Activated T-helper 17 cell treated with anti-CD3 and anti-CD28 coated beads, Interleukin-2, amount 50 U/mL, for 72 hours (primary cell): ENCODE measurements at regions not wholly inside any gene's neighbourhood (a gene's known extent, or its start where the extent isn't known, plus 50 kb on each side); places are given as distances from the start of the nearest gene placed in this dataset.

Source experiments
- ATAC-seq: fragments of 150-1000 bp; cut with Tn5 transposase; replicated peaks from 2 replicates; pipeline ENCODE4 v1.10.0; 2021; ENCODE audit warnings: mild to moderate bottlenecking, moderate library complexity
- H3K27ac Mint-ChIP-seq: one replicate; pipeline ENCODE4 v1.8.0; 2022; ENCODE audit warnings: mixed read lengths
- H3K27me3 Mint-ChIP-seq: one replicate; pipeline ENCODE4 v1.8.0; 2022; ENCODE audit warnings: mixed read lengths
- H3K36me3 Mint-ChIP-seq: one replicate; pipeline ENCODE4 v1.8.0; 2022; ENCODE audit warnings: low read depth, mild to moderate bottlenecking, mixed read lengths
- H3K4me1 Mint-ChIP-seq: one replicate; pipeline ENCODE4 v1.8.0; 2022; ENCODE audit warnings: mixed read lengths
- H3K4me3 Mint-ChIP-seq: one replicate; pipeline ENCODE4 v1.8.0; 2022; ENCODE audit warnings: mild to moderate bottlenecking, mixed read lengths
- H3K9me3 Mint-ChIP-seq: one replicate; pipeline ENCODE4 v1.8.0; 2022; ENCODE audit warnings: mixed read lengths

- Mint-ChIP-seq H3K27ac (no peak overlapping the region), H3K4me3 (no peak overlapping the region), H3K27me3 (no peaks in the 10 kb centered on the region), H3K9me3 (peaks cover 12% of the 10 kb centered on the region), H3K4me1 (no peaks in the 10 kb centered on the region), H3K36me3 (no peaks in the 10 kb centered on the region)
- no peak for ATAC-seq
Observed at GRCh38 chr15:97317163-97317562, 643.3 kb upstream of the ARRDC4 start.

- H3K9me3 Mint-ChIP-seq: peaks cover 9% of the 10 kb centered on the region
- H3K27ac Mint-ChIP-seq: no peak overlapping the region
- no peaks in the 10 kb centered on the region for H3K4me1 Mint-ChIP-seq
Observed at GRCh38 chr15:97319291-97319690, 641.2 kb upstream of the ARRDC4 start.

GRCh38 chr15:97346221-97346620 is 614.3 kb upstream of the ARRDC4 start:
- Mint-ChIP-seq H3K27ac (no peak overlapping the region), H3K4me3 (no peak overlapping the region), H3K4me1 (no peaks in the 10 kb centered on the region), H3K27me3 (no peaks in the 10 kb centered on the region), H3K36me3 (no peaks in the 10 kb centered on the region), H3K9me3 (peaks cover 15% of the 10 kb centered on the region)
- no peak for ATAC-seq

More at GRCh38 chr15:97319291-97319690, 641.2 kb upstream of the ARRDC4 start:
- no peaks in the 10 kb centered on the region for H3K27me3 Mint-ChIP-seq
- no peak for ATAC-seq
- no peaks in the 10 kb centered on the region for H3K36me3 Mint-ChIP-seq
- H3K4me3 Mint-ChIP-seq: no peak overlapping the region

DNA sequence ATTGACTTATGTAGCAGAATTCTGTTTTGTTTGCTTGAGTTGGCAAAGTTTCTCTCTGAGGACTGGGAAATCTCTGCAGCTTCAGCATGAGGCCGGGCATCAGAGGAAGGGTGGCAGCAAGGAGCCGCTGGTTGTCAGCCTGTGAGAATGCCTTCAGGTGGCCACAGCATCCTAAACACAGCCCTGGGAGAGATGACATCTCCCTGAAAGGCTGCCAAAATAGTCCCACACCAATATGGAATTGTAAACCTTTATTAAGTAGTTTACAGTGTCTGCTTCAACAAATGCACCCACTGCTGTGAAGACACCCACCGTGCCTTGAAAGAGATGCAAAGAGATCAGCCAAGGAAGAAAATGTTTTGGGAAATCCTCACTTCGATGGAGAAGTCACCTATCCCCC is 609.7 kb upstream of the ARRDC4 start:
- no peak overlapping the region for H3K4me3 Mint-ChIP-seq
- H3K4me1 Mint-ChIP-seq: no peaks in the 10 kb centered on the region
- peaks cover 17% of the 10 kb centered on the region for H3K9me3 Mint-ChIP-seq
- no peak for ATAC-seq
- no peaks in the 10 kb centered on the region for H3K27me3 Mint-ChIP-seq
- H3K27ac Mint-ChIP-seq: no peak overlapping the region
- no peaks in the 10 kb centered on the region for H3K36me3 Mint-ChIP-seq

DNA sequence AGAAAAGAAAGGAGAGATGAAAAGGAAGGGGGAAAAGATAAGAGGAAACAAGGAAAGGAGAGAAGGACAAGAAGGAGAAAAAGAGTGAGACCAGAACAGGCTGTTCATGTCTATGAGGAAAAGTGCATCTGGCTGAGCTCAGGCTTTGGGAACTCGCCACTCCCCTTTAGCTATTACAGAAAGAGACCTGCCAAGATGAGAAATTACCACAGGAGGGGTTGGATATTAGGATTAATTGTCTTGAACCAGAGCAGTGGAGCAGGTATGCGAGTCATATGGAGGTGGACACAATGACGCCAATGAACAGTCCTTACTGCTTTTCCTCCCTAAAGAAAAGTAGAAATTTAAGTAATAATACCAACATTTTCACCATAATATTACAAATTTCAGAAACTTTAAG is 577.0 kb upstream of the ARRDC4 start:
- ATAC-seq: no peak
- H3K36me3 Mint-ChIP-seq: no peaks in the 10 kb centered on the region
- H3K27ac Mint-ChIP-seq: no peak overlapping the region
- H3K4me1 Mint-ChIP-seq: no peaks in the 10 kb centered on the region
- no peak overlapping the region for H3K4me3 Mint-ChIP-seq
- H3K27me3 Mint-ChIP-seq: no peaks in the 10 kb centered on the region
- H3K9me3 Mint-ChIP-seq: peaks cover 24% of the 10 kb centered on the region

DNA sequence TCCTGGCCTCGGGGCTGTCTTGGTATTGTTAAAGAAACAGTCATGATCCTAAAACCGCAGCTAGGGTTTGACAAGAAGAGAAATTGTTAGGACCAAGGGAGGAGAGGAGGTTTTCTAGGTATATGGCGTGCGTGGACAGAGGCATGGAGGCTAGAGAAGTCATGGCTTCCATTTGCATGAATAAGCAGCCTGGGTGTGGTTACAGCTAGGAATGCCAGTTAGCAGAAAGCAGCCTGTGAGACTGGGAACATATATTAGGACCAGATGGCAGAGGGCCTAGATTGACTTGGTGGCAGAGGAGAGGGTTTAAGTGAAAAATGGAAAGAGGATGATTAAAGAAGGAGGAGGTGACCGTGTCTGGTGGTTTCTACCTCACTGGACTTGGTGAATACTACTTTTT is 573.6 kb upstream of the ARRDC4 start:
- no peak overlapping the region for H3K27ac Mint-ChIP-seq

GRCh38 chr15:97401195-97401594 is 559.3 kb upstream of the ARRDC4 start:
- no peak overlapping the region for H3K4me3 Mint-ChIP-seq
- no peaks in the 10 kb centered on the region for H3K4me1 Mint-ChIP-seq
- no peak for ATAC-seq
- no peaks in the 10 kb centered on the region for H3K27me3 Mint-ChIP-seq
- no peak overlapping the region for H3K27ac Mint-ChIP-seq
- no peaks in the 10 kb centered on the region for H3K36me3 Mint-ChIP-seq
- peaks cover 23% of the 10 kb centered on the region for H3K9me3 Mint-ChIP-seq

More for the DNA sequence above, 573.6 kb upstream of the ARRDC4 start:
- H3K9me3 Mint-ChIP-seq: peaks cover 23% of the 10 kb centered on the region
- no peak overlapping the region for H3K4me3 Mint-ChIP-seq
- H3K4me1 Mint-ChIP-seq: no peaks in the 10 kb centered on the region
- H3K27me3 Mint-ChIP-seq: no peaks in the 10 kb centered on the region
- no peaks in the 10 kb centered on the region for H3K36me3 Mint-ChIP-seq
- ATAC-seq: no peak

DNA sequence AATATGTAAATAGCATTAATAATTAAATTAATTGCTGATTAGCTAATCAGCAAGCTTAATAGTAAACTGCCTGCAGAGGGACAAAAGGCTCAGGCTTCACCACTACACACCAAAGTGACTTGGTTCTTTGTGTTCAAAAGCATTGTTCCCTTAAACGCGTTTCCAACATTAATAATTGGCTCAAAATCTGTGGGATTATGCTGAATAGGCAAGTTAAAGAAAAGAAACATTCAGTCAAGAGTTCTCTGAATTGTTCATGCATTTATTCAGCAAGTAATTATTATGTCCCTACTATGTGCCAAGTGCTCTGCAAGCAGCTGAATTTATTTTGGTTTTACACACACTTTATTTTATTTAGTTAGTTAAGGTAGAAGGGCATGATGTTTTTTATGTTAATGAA is 558.5 kb upstream of the ARRDC4 start:
- no peak for ATAC-seq
- Mint-ChIP-seq H3K9me3 (peaks cover 23% of the 10 kb centered on the region), H3K4me3 (no peak overlapping the region)

GRCh38 chr15:97406841-97407240 is 553.7 kb upstream of the ARRDC4 start:
- no peak overlapping the region for H3K4me3 Mint-ChIP-seq
- no peak for ATAC-seq
- peaks cover 18% of the 10 kb centered on the region for H3K9me3 Mint-ChIP-seq
- H3K4me1 Mint-ChIP-seq: no peaks in the 10 kb centered on the region
- no peaks in the 10 kb centered on the region for H3K36me3 Mint-ChIP-seq
- H3K27me3 Mint-ChIP-seq: no peaks in the 10 kb centered on the region
- H3K27ac Mint-ChIP-seq: no peak overlapping the region

More for the DNA sequence above, 558.5 kb upstream of the ARRDC4 start:
- H3K27ac Mint-ChIP-seq: no peak overlapping the region
- no peaks in the 10 kb centered on the region for H3K27me3 Mint-ChIP-seq
- no peaks in the 10 kb centered on the region for H3K36me3 Mint-ChIP-seq
- no peaks in the 10 kb centered on the region for H3K4me1 Mint-ChIP-seq

DNA sequence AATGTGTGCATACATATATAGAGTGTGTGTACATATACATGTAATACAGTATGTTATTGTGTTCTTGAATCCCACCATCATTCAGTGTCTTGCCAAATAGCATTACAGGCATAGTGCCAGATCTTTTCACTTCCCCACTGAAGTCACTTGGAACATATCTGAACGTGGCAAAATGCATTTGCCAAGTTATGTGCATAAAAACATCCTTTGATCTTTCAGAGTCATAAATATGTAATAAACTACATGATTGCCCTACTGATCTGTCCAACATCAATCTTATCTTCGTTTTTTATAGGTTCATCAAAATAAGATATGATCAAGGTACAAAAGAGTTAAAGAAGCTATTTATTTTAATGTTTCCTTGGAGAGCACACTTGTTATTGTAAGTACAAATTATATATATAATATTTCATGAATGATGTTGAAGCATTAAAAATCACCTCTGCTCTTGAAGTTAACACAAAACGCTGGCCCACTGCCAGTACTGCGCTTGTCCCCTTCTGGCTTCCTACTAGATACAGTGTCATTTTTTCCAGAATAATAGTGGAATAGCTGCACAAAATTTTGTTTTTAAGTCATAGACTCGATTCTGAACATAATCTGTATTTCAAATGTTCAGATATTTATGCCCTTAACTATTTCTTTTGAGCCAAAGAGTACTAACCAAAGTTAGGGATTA is 549.5 kb upstream of the ARRDC4 start:
- no peak for ATAC-seq
- H3K36me3 Mint-ChIP-seq: no peaks in the 10 kb centered on the region
- H3K27ac Mint-ChIP-seq: no peak overlapping the region
- no peaks in the 10 kb centered on the region for H3K27me3 Mint-ChIP-seq
- H3K4me1 Mint-ChIP-seq: no peaks in the 10 kb centered on the region
- no peak overlapping the region for H3K4me3 Mint-ChIP-seq
- H3K9me3 Mint-ChIP-seq: peaks cover 2% of the 10 kb centered on the region

DNA sequence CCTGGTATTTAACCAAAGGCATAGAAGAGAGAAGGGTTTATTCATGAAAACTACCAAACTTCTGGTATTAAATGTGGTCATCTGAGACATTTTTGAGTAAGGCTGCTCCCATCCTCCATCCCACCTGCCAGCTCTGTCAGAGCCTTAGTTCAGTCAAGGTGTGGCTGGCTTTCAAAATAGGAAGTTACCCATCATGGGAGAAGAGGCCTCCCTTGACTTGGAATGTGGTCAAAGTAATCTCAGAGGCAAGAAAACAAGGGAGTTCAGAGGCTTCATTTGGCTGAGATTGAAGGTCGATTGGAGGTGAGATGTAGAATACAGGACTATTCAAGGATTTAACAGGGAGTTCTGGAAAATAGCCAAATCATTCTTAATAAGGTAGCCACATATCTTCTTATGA is 540.4 kb upstream of the ARRDC4 start:
- H3K4me3 Mint-ChIP-seq: no peak overlapping the region
- no peaks in the 10 kb centered on the region for H3K27me3 Mint-ChIP-seq
- H3K36me3 Mint-ChIP-seq: no peaks in the 10 kb centered on the region
- peaks cover 8% of the 10 kb centered on the region for H3K9me3 Mint-ChIP-seq
- no peaks in the 10 kb centered on the region for H3K4me1 Mint-ChIP-seq
- no peak for ATAC-seq
- H3K27ac Mint-ChIP-seq: no peak overlapping the region

DNA sequence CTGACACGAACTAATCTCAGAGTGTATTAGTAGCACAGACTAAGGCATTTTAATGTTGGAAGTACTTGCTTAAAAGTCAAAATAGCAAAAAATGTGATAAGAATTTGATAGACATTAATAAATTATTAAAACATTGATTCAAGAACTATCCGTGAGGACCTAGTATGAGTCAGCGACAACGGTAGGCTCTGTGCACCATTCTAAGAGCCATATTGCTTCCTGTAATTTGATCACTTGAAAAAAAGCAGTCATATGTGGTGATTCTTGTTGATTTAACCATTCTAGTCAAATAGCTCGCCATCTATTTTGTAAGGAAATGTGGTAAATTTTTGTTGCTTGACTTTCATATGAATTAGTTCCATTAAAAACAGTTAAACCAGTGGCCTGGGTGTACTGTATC is 534.9 kb upstream of the ARRDC4 start:
- Mint-ChIP-seq H3K27me3 (no peaks in the 10 kb centered on the region), H3K9me3 (peaks cover under 1% of the 10 kb centered on the region), H3K27ac (no peak overlapping the region), H3K4me1 (no peaks in the 10 kb centered on the region), H3K36me3 (no peaks in the 10 kb centered on the region), H3K4me3 (no peak overlapping the region)
- ATAC-seq: no peak

- no peaks in the 10 kb centered on the region for H3K27me3 Mint-ChIP-seq
- no peak overlapping the region for H3K27ac Mint-ChIP-seq
- H3K9me3 Mint-ChIP-seq: peaks cover 16% of the 10 kb centered on the region
- H3K4me1 Mint-ChIP-seq: no peaks in the 10 kb centered on the region
- H3K36me3 Mint-ChIP-seq: no peaks in the 10 kb centered on the region
- H3K4me3 Mint-ChIP-seq: no peak overlapping the region
- no peak for ATAC-seq
Observed at GRCh38 chr15:97443101-97443500, 517.4 kb upstream of the ARRDC4 start.

GRCh38 chr15:97446138-97446537 is 514.4 kb upstream of the ARRDC4 start:
- no peak overlapping the region for H3K4me3 Mint-ChIP-seq
- no peak for ATAC-seq
- H3K36me3 Mint-ChIP-seq: no peaks in the 10 kb centered on the region
- no peak overlapping the region for H3K27ac Mint-ChIP-seq
- H3K27me3 Mint-ChIP-seq: no peaks in the 10 kb centered on the region
- peaks cover 16% of the 10 kb centered on the region for H3K9me3 Mint-ChIP-seq
- H3K4me1 Mint-ChIP-seq: no peaks in the 10 kb centered on the region

- ATAC-seq: no peak
- Mint-ChIP-seq H3K4me3 (no peak overlapping the region), H3K27me3 (no peaks in the 10 kb centered on the region), H3K9me3 (no peaks in the 10 kb centered on the region), H3K27ac (no peak overlapping the region), H3K4me1 (no peaks in the 10 kb centered on the region), H3K36me3 (no peaks in the 10 kb centered on the region)
Observed at GRCh38 chr15:97456521-97457202, 503.8 kb upstream of the ARRDC4 start.
